GM12878 (cell line): ENCODE measurements at regions not wholly inside any gene's neighbourhood (a gene's known extent, or its start where the extent isn't known, plus 50 kb on each side); places are given as distances from the start of the nearest gene placed in this dataset.

Experiments
- ATAC-seq: fragments of 200-7000 bp; cut with Tn5 transposase; 3 replicates; pipeline ENCODE4 v1.9.1; 2020; ENCODE audit warnings: mild to moderate bottlenecking, moderate library complexity
- BruUV-seq: library from RNA; stranded (reverse); fragments of 400-500 nt; replicated peaks from 2 replicates; lab custom pipeline; 2021; lab: Mats Ljungman, UMichigan
- CTCF ChIA-PET: fragments of 300-600 bp; sonication (Branson Sonifier 250); formaldehyde crosslinking; extraction: SDS; loops from one replicate; lab custom pipeline; 2021; ENCODE audit warnings: inconsistent platforms; lab: Yijun Ruan, JAX
- POLR2A ChIA-PET: fragments of 350-600 bp; formaldehyde crosslinking; extraction: SDS; loops from one replicate; lab custom pipeline; 2021; ENCODE audit warnings: inconsistent platforms; lab: Charles Lee
- RAD21 ChIA-PET: fragments of 300-600 bp; sonication (Branson Sonifier 250); formaldehyde crosslinking; loops from one replicate; lab custom pipeline; 2023; ENCODE audit warnings: antibody characterized with exemption; ENCODE audit not compliant: unreplicated experiment; lab: Charles Lee
- SMC1A ChIA-PET: fragments of 300-600 bp; sonication (Branson Sonifier 250); formaldehyde crosslinking; loops from one replicate; lab custom pipeline; 2023; ENCODE audit not compliant: unreplicated experiment, uncharacterized antibody; lab: Charles Lee
- DNase-seq: peaks from one replicate; pipeline ENCODE4 v3.0.0-alpha.2; 2011; ENCODE audit warnings: low read depth, low spot score
- FAIRE-seq: peaks from 3 replicates; lab custom pipeline; 2011; peaks lifted over from hg19 to GRCh38; lab: Jason Lieb, UNC
- H2AFZ ChIP-seq: 2 replicates; pipeline ENCODE4 v1.6.0; 2011; ENCODE audit warnings: low read depth, low read length, control low read depth; ENCODE audit not compliant: control insufficient read depth
- H3K27ac ChIP-seq: 2 replicates; pipeline ENCODE4 v1.5.1; 2011; ENCODE audit warnings: control low read depth; ENCODE audit not compliant: control insufficient read depth, insufficient read depth
- H3K27me3 ChIP-seq, 2 experiments: replicated peaks in 1 of 2; 2 replicates each; pipeline versions ENCODE4 v1.6.0 to v1.6.1; 2011; ENCODE audit warnings: low read length in 1 of 2; ENCODE audit not compliant: control insufficient read depth in 2 of 2, insufficient read depth in 2 of 2
- H3K36me3 ChIP-seq, 2 experiments: 2 replicates each; pipeline ENCODE4 v1.5.1; 2011; ENCODE audit warnings: low read length in 1 of 2; ENCODE audit not compliant: control insufficient read depth in 2 of 2, insufficient read depth in 2 of 2
- H3K4me1 ChIP-seq: 2 replicates; pipeline ENCODE4 v1.6.1; 2011; ENCODE audit warnings: mild to moderate bottlenecking, low read length, moderate library complexity, mixed read lengths; ENCODE audit not compliant: control insufficient read depth, insufficient read depth
- H3K4me2 ChIP-seq: 2 replicates; pipeline ENCODE4 v1.6.0; 2011; ENCODE audit warnings: control low read depth; ENCODE audit not compliant: control insufficient read depth, insufficient read depth
- H3K4me3 ChIP-seq: fragments of 200-600 bp; sonication (generic); 2 replicates; pipeline ENCODE4 v1.5.1; 2016
- H3K79me2 ChIP-seq: 2 replicates; pipeline ENCODE4 v1.6.0; 2011; ENCODE audit warnings: low read length; ENCODE audit not compliant: control insufficient read depth, insufficient read depth
- H3K9ac ChIP-seq: 2 replicates; pipeline ENCODE4 v1.8.0; 2011; ENCODE audit warnings: low read length, control low read depth, mixed read lengths; ENCODE audit not compliant: control insufficient read depth, insufficient read depth
- H3K9me3 ChIP-seq: replicated peaks from 3 replicates; pipeline ENCODE4 v1.5.1; 2011; ENCODE audit warnings: mild to moderate bottlenecking, low read length; ENCODE audit not compliant: control insufficient read depth, insufficient read depth
- H4K20me1 ChIP-seq: 2 replicates; pipeline ENCODE4 v1.6.0; 2011; ENCODE audit not compliant: control insufficient read depth, insufficient read depth
- ASH2L ChIP-seq: fragments of 300-600, 200-600 bp; sonication (generic); IDR thresholded peaks from 2 replicates; pipeline ENCODE4 v1.6.1; 2017; ENCODE audit warnings: low read depth, mild to moderate bottlenecking, borderline replicate concordance
- CBFB ChIP-seq: IDR thresholded peaks from 2 replicates; pipeline ENCODE4 v1.6.1; 2016; ENCODE audit warnings: antibody characterized with exemption, low read depth
- CBX3 ChIP-seq: fragments of 200-600 bp; sonication (generic); IDR thresholded peaks from 2 replicates; pipeline ENCODE4 v1.6.1; 2016; ENCODE audit warnings: low read depth, borderline replicate concordance
- CHD1 ChIP-seq: IDR thresholded peaks from 2 replicates; pipeline ENCODE4 v1.6.1; 2012; ENCODE audit warnings: low read depth, low read length, improper control_type of control experiment
- IKZF1 ChIP-seq: fragments of 450-650 bp; conservative IDR thresholded peaks from 2 replicates; pipeline ENCODE4 v1.6.1; 2017; ENCODE audit warnings: antibody characterized with exemption, mild to moderate bottlenecking
- NRF1 ChIP-seq: conservative IDR thresholded peaks from 2 replicates; pipeline ENCODE4 v1.6.1; 2011; ENCODE audit warnings: mild to moderate bottlenecking, low read depth, low read length, improper control_type of control experiment
- PAX8 ChIP-seq: fragments of 450-650 bp; IDR thresholded peaks from 2 replicates; pipeline ENCODE4 v1.6.1; 2017; ENCODE audit warnings: mild to moderate bottlenecking, moderate library complexity
- RBBP5 ChIP-seq: fragments of 200-600 bp; sonication (generic); conservative IDR thresholded peaks from 2 replicates; pipeline ENCODE4 v1.6.1; 2016
- SMARCA5 ChIP-seq: fragments of 450-650 bp; IDR thresholded peaks from 2 replicates; pipeline ENCODE4 v1.6.1; 2017; ENCODE audit warnings: mild to moderate bottlenecking
- SP1 ChIP-seq: IDR thresholded peaks from one replicate; pipeline ENCODE4 v1.6.1; 2011; ENCODE audit warnings: low read depth, low read length
- TBL1XR1 ChIP-seq: IDR thresholded peaks from 2 replicates; pipeline ENCODE4 v1.6.1; 2012; ENCODE audit warnings: low read depth, low read length, improper control_type of control experiment
- WRNIP1 ChIP-seq: IDR thresholded peaks from 2 replicates; pipeline ENCODE4 v1.6.1; 2011; ENCODE audit warnings: low read depth, low read length, improper control_type of control experiment, borderline replicate concordance
- YBX1 ChIP-seq: fragments of 450-650 bp; IDR thresholded peaks from 2 replicates; pipeline ENCODE4 v1.6.1; 2016; ENCODE audit warnings: antibody characterized with exemption
- ZNF274 ChIP-seq: IDR thresholded peaks from one replicate; pipeline ENCODE4 v1.8.0; 2011; ENCODE audit not compliant: insufficient read length, insufficient read depth
- ZSCAN29 ChIP-seq: fragments of 450-650 bp; IDR thresholded peaks from 2 replicates; pipeline ENCODE4 v1.6.1; 2017; ENCODE audit warnings: mild to moderate bottlenecking, moderate library complexity
- WGBS: methylation state at CpG from one replicate; pipeline ENCODE4 v1.1.6; 2016; ENCODE audit warnings: low lambda C conversion rate; ENCODE audit not compliant: insufficient replicate concordance, insufficient coverage; ENCODE audit errors: missing lambda C conversion rate; 5-methylcytosine and 5-hydroxymethylcytosine counted together
- in situ Hi-C: fragments of 300-500 bp; cut with MboI; formaldehyde crosslinking; loops from 9 replicates; pipeline ENCODE4 v1.14.3; 2018; ENCODE audit warnings: mixed read lengths
- intact Hi-C: fragments of 100-400 bp; cut with micrococcal nuclease; formaldehyde crosslinking; loops from one replicate; pipeline ENCODE4 v1.14.2; 2022; ENCODE audit not compliant: unreplicated experiment
- TF ChIP-seq, protein P1 (sequence below): IDR thresholded peaks from 2 replicates; pipeline ENCODE4 v1.6.1; 2012; ENCODE audit warnings: low read depth, low read length, improper control_type of control experiment
- TF ChIP-seq, protein P2 (sequence below): fragments of 450-650 bp; formaldehyde crosslinking; IDR thresholded peaks from 2 replicates; pipeline ENCODE4 v1.4.0; 2020; ENCODE audit warnings: mild to moderate bottlenecking, moderate library complexity
- TF ChIP-seq, protein P3 (sequence below): fragments of 450-650 bp; conservative IDR thresholded peaks from 2 replicates; pipeline ENCODE4 v1.6.1; 2017; ENCODE audit warnings: mild to moderate bottlenecking, moderate library complexity

DNA sequence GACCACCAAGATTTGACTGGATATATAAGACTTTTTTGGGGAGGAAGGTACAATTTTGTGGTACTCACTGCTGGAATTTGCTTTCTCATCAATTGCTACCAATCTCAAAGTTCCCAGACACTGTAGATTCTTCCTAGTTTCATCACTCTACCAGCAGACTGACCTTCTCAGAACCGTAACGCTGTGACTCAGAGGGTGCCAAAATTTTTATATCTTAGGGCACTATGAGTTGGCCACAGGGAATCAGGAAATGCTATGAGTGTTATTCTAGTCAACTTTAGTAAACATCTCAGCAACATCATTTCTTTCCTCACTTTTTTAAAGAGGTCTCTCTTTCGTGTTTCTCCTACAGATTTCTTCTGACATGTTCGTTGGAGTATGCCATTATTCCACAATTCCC is 499.0 kb downstream of the TMX3 start:
- intact Hi-C loops = no loop called here
- ChIA-PET CTCF (interaction anchor here (0.7 kb wide), 1 partner anchor 1926 kb away, joined by 4 read pairs; no protein-coding TSS in a partner anchor), POLR2A (no interaction called here), SMC1A (no interaction called here), RAD21 (no interaction called here)
- ATAC-seq (no peak), FAIRE-seq (no peak), DNase-seq (no peak)
- no peaks in the 10 kb centered on the region for H3K79me2 ChIP-seq
- H3K9ac ChIP-seq = no peak overlapping the region
- no TSS peak for BruUV-seq
- no peak overlapping the region for H3K4me3 ChIP-seq
- H3K4me2 ChIP-seq = no peak overlapping the region
- H3K9me3 ChIP-seq = no peaks in the 10 kb centered on the region
- H3K36me3 ChIP-seq = no peaks in the 10 kb centered on the region
- no peak overlapping the region for H2AFZ ChIP-seq
- no peak overlapping the region for H3K27ac ChIP-seq
- H3K4me1 ChIP-seq = no peaks in the 10 kb centered on the region
- no peaks in the 10 kb centered on the region for H4K20me1 ChIP-seq
- TF ChIP-seq, protein P1, sequence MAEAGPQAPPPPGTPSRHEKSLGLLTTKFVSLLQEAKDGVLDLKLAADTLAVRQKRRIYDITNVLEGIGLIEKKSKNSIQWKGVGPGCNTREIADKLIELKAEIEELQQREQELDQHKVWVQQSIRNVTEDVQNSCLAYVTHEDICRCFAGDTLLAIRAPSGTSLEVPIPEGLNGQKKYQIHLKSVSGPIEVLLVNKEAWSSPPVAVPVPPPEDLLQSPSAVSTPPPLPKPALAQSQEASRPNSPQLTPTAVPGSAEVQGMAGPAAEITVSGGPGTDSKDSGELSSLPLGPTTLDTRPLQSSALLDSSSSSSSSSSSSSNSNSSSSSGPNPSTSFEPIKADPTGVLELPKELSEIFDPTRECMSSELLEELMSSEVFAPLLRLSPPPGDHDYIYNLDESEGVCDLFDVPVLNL = no peak
- TF ChIP-seq ZSCAN29 = no peak
- TF ChIP-seq, protein P2, sequence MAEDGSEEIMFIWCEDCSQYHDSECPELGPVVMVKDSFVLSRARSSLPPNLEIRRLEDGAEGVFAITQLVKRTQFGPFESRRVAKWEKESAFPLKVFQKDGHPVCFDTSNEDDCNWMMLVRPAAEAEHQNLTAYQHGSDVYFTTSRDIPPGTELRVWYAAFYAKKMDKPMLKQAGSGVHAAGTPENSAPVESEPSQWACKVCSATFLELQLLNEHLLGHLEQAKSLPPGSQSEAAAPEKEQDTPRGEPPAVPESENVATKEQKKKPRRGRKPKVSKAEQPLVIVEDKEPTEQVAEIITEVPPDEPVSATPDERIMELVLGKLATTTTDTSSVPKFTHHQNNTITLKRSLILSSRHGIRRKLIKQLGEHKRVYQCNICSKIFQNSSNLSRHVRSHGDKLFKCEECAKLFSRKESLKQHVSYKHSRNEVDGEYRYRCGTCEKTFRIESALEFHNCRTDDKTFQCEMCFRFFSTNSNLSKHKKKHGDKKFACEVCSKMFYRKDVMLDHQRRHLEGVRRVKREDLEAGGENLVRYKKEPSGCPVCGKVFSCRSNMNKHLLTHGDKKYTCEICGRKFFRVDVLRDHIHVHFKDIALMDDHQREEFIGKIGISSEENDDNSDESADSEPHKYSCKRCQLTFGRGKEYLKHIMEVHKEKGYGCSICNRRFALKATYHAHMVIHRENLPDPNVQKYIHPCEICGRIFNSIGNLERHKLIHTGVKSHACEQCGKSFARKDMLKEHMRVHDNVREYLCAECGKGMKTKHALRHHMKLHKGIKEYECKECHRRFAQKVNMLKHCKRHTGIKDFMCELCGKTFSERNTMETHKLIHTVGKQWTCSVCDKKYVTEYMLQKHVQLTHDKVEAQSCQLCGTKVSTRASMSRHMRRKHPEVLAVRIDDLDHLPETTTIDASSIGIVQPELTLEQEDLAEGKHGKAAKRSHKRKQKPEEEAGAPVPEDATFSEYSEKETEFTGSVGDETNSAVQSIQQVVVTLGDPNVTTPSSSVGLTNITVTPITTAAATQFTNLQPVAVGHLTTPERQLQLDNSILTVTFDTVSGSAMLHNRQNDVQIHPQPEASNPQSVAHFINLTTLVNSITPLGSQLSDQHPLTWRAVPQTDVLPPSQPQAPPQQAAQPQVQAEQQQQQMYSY (CRISPR knock-in tag) = no peak
- TF ChIP-seq CBX3 = no peak
- no peak for TF ChIP-seq PAX8
- no peak for TF ChIP-seq CBFB
- TF ChIP-seq RBBP5 = no peak
- no peak for TF ChIP-seq SP1
- TF ChIP-seq ZNF274 = no peak
- TF ChIP-seq NRF1 = no peak
- TF ChIP-seq WRNIP1 = no peak
- no peak for TF ChIP-seq SMARCA5
- no peak for TF ChIP-seq YBX1
- no peak for TF ChIP-seq ASH2L
- TF ChIP-seq IKZF1 = no peak
- TF ChIP-seq CHD1 = no peak
- TF ChIP-seq, protein P3, sequence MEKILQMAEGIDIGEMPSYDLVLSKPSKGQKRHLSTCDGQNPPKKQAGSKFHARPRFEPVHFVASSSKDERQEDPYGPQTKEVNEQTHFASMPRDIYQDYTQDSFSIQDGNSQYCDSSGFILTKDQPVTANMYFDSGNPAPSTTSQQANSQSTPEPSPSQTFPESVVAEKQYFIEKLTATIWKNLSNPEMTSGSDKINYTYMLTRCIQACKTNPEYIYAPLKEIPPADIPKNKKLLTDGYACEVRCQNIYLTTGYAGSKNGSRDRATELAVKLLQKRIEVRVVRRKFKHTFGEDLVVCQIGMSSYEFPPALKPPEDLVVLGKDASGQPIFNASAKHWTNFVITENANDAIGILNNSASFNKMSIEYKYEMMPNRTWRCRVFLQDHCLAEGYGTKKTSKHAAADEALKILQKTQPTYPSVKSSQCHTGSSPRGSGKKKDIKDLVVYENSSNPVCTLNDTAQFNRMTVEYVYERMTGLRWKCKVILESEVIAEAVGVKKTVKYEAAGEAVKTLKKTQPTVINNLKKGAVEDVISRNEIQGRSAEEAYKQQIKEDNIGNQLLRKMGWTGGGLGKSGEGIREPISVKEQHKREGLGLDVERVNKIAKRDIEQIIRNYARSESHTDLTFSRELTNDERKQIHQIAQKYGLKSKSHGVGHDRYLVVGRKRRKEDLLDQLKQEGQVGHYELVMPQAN = no peak
- TF ChIP-seq TBL1XR1 = no peak
- H3K27me3 ChIP-seq = no peaks in the 10 kb centered on the region
- WGBS = 16% methylated on average over 4 of the region's 4 CpGs
- in situ Hi-C loops = no loop called here
